IMR-90 (cell line): ENCODE measurements at regions not wholly inside any gene's neighbourhood (a gene's known extent, or its start where the extent isn't known, plus 50 kb on each side); places are given as distances from the start of the nearest gene placed in this dataset.

Experiments used
- ATAC-seq: fragments of 200-7000 bp; cut with Tn5 transposase; 2 replicates; pipeline ENCODE4 v1.9.1; 2020; ENCODE audit warnings: low read depth, mild to moderate bottlenecking, moderate library complexity
- BruUV-seq: library from RNA; stranded (reverse); fragments of 400-500 nt; replicated peaks from 2 replicates; lab custom pipeline; 2021; lab: Mats Ljungman, UMichigan
- CTCF ChIA-PET: fragments of 300-600 bp; formaldehyde crosslinking; extraction: SDS; loops from one replicate; lab custom pipeline; 2021; ENCODE audit warnings: antibody characterized with exemption; lab: Yijun Ruan, JAX
- POLR2A ChIA-PET: fragments of 300-600 bp; sonication (Branson Sonifier 250); formaldehyde crosslinking; loops from one replicate; lab custom pipeline; 2022; ENCODE audit warnings: antibody characterized with exemption; ENCODE audit not compliant: unreplicated experiment; lab: Charles Lee
- DNase-seq: peaks from one replicate; pipeline ENCODE4 v3.0.0; 2013
- H2AFZ ChIP-seq: replicated peaks from 2 replicates; pipeline ENCODE3; 2013; ENCODE audit warnings: low read length, mild to moderate bottlenecking; ENCODE audit not compliant: poor library complexity
- H2AK5ac ChIP-seq: 2 replicates; pipeline ENCODE4 v1.6.1; 2013; ENCODE audit warnings: low read depth, low read length, inconsistent platforms
- H2AK9ac ChIP-seq: replicated peaks from 2 replicates; pipeline ENCODE3; 2013; ENCODE audit warnings: mild to moderate bottlenecking, low read depth, low read length, moderate library complexity; ENCODE audit not compliant: poor library complexity
- H2BK120ac ChIP-seq: 2 replicates; pipeline ENCODE4 v1.6.1; 2013; ENCODE audit warnings: low read depth, low read length, inconsistent platforms
- H2BK15ac ChIP-seq: 3 replicates; pipeline ENCODE4 v1.6.1; 2013; ENCODE audit warnings: low read depth, low read length, inconsistent platforms
- H2BK20ac ChIP-seq: 2 replicates; pipeline ENCODE4 v1.6.1; 2013; ENCODE audit warnings: low read depth, mild to moderate bottlenecking, inconsistent platforms, low read length, moderate library complexity
- H2BK5ac ChIP-seq: 2 replicates; pipeline ENCODE4 v1.6.1; 2013; ENCODE audit warnings: mild to moderate bottlenecking, low read depth, low read length, inconsistent platforms; ENCODE audit not compliant: poor library complexity, severe bottlenecking
- H3K14ac ChIP-seq: replicated peaks from 2 replicates; pipeline ENCODE4 v1.6.1; 2013; ENCODE audit warnings: low read depth, low read length, inconsistent platforms
- H3K18ac ChIP-seq: 2 replicates; pipeline ENCODE4 v1.6.1; 2013; ENCODE audit warnings: low read depth, low read length, control low read depth
- H3K23ac ChIP-seq: 2 replicates; pipeline ENCODE4 v1.6.1; 2013; ENCODE audit warnings: low read depth, low read length, inconsistent platforms
- H3K27ac ChIP-seq: 2 replicates; pipeline ENCODE4 v1.5.1; 2013; ENCODE audit warnings: mild to moderate bottlenecking, control low read depth, low read length; ENCODE audit not compliant: insufficient read depth
- H3K27me3 ChIP-seq: 2 replicates; pipeline ENCODE4 v1.6.1; 2013; ENCODE audit warnings: low read length; ENCODE audit not compliant: control insufficient read depth, insufficient read depth
- H3K36me3 ChIP-seq: 2 replicates; pipeline ENCODE4 v1.6.1; 2013; ENCODE audit warnings: low read length, mixed read lengths; ENCODE audit not compliant: control insufficient read depth, insufficient read depth
- H3K4ac ChIP-seq: 2 replicates; pipeline ENCODE4 v1.6.1; 2013; ENCODE audit warnings: low read depth, low read length, inconsistent platforms
- H3K4me1 ChIP-seq: 2 replicates; pipeline ENCODE4 v1.6.1; 2013; ENCODE audit warnings: low read length, mixed read lengths; ENCODE audit not compliant: control insufficient read depth, insufficient read depth
- H3K4me2 ChIP-seq: 2 replicates; pipeline ENCODE4 v1.6.1; 2013; ENCODE audit warnings: low read depth, mild to moderate bottlenecking, control low read depth, low read length, moderate library complexity
- H3K4me3 ChIP-seq: 2 replicates; pipeline ENCODE4 v1.5.1; 2013; ENCODE audit warnings: low read depth, mild to moderate bottlenecking, control low read depth, low read length, moderate library complexity; ENCODE audit not compliant: insufficient read depth
- H3K56ac ChIP-seq: 2 replicates; pipeline ENCODE4 v1.6.1; 2013; ENCODE audit warnings: low read length, inconsistent platforms; ENCODE audit not compliant: insufficient read depth; ENCODE audit errors: extremely low read depth
- H3K79me1 ChIP-seq, 2 experiments: 2 replicates each; pipeline ENCODE4 v1.6.1; 2013; ENCODE audit warnings: low read length in 2 of 2, inconsistent platforms in 1 of 2, low read depth in 1 of 2
- H3K9ac ChIP-seq: 2 replicates; pipeline ENCODE4 v1.6.1; 2013; ENCODE audit warnings: low read depth, low read length, control low read depth
- H3K9me1 ChIP-seq: 2 replicates; pipeline ENCODE4 v1.6.1; 2013; ENCODE audit warnings: low read length, inconsistent platforms; ENCODE audit not compliant: insufficient read depth
- H3K9me3 ChIP-seq: 2 replicates; pipeline ENCODE4 v1.6.1; 2013; ENCODE audit warnings: low read length; ENCODE audit not compliant: control insufficient read depth, insufficient read depth
- H4K20me1 ChIP-seq: 2 replicates; pipeline ENCODE4 v1.6.1; 2013; ENCODE audit warnings: low read length, inconsistent platforms; ENCODE audit not compliant: insufficient read depth
- H4K5ac ChIP-seq: 2 replicates; pipeline ENCODE4 v1.6.1; 2013; ENCODE audit warnings: mild to moderate bottlenecking, low read depth, low read length, control low read depth
- H4K8ac ChIP-seq, 2 experiments: 2 replicates each; pipeline ENCODE4 v1.6.1; 2013; ENCODE audit warnings: low read depth in 2 of 2, low read length in 2 of 2, control low read depth in 1 of 2, inconsistent platforms in 1 of 2
- H4K91ac ChIP-seq: 2 replicates; pipeline ENCODE4 v1.6.1; 2013; ENCODE audit warnings: low read depth, low read length, inconsistent platforms; ENCODE audit not compliant: insufficient read depth
- CHD1 ChIP-seq: IDR thresholded peaks from 2 replicates; pipeline ENCODE4 v1.6.1; 2012; ENCODE audit warnings: low read depth, low read length, improper control_type of control experiment
- ELK1 ChIP-seq: fragments of 150-350 bp; IDR thresholded peaks from 2 replicates; pipeline ENCODE4 v1.6.1; 2016; ENCODE audit warnings: low read depth, mild to moderate bottlenecking, low read length, moderate library complexity, borderline replicate concordance
- MAFK ChIP-seq: IDR thresholded peaks from 2 replicates; pipeline ENCODE4 v1.6.1; 2012; ENCODE audit warnings: low read depth, low read length, improper control_type of control experiment
- NFE2L2 ChIP-seq: fragments of 150-350 bp; IDR thresholded peaks from 2 replicates; pipeline ENCODE4 v1.6.1; 2016; ENCODE audit warnings: low read depth, mild to moderate bottlenecking, low read length
- POLR2A ChIP-seq: IDR thresholded peaks from 2 replicates; pipeline ENCODE4 v1.6.1; 2012; ENCODE audit warnings: mild to moderate bottlenecking, low read depth, low read length
- RAD21 ChIP-seq: IDR thresholded peaks from 2 replicates; pipeline ENCODE4 v1.6.1; 2012; ENCODE audit warnings: low read length, improper control_type of control experiment
- RCOR1 ChIP-seq: IDR thresholded peaks from 2 replicates; pipeline ENCODE4 v1.6.1; 2012; ENCODE audit warnings: mild to moderate bottlenecking, low read length, improper control_type of control experiment; ENCODE audit not compliant: insufficient replicate concordance
- RFX5 ChIP-seq: IDR thresholded peaks from 2 replicates; pipeline ENCODE4 v1.8.0; 2012; ENCODE audit warnings: low read depth, mild to moderate bottlenecking, low read length, moderate library complexity
- SMC3 ChIP-seq: fragments of 150-350 bp; IDR thresholded peaks from 2 replicates; pipeline ENCODE4 v1.6.1; 2016; ENCODE audit warnings: low read depth, mild to moderate bottlenecking, antibody characterized with exemption, low read length, moderate library complexity
- dilution Hi-C: fragments of 300-500 bp; cut with HindIII; formaldehyde crosslinking; loops from one replicate; pipeline ENCODE4 v1.14.3; 2018; ENCODE audit warnings: low sequenced_read_pairs; ENCODE audit not compliant: unreplicated experiment
- in situ Hi-C: fragments of 300-500 bp; cut with MboI; formaldehyde crosslinking; loops from 3 replicates; pipeline ENCODE4 v1.14.3; 2019; ENCODE audit warnings: low sequenced_read_pairs, inconsistent platforms, mixed read lengths
- intact Hi-C: fragments of 100-400 bp; cut with micrococcal nuclease; formaldehyde crosslinking; loops from 2 replicates; pipeline ENCODE4 v1.10.0; 2022

- Histone ChIP-seq H3K27me3 (no peaks in the 10 kb centered on the region), H3K23ac (no peak overlapping the region), H3K27ac (no peak overlapping the region), H3K4me2 (no peak overlapping the region), H3K4ac (no peak overlapping the region), H2AK9ac (no peak overlapping the region), H2BK15ac (no peak overlapping the region), H2BK20ac (no peak overlapping the region), H3K9me3 (0 out of 2 replicates have a peak, but pooled peaks cover under 1% of the 10 kb centered on the region), H2AFZ (no peak overlapping the region), H4K8ac (no peak overlapping the region), H3K14ac (no peak overlapping the region), H3K56ac (no peak overlapping the region), H2AK5ac (no peak overlapping the region), H2BK5ac (no peak overlapping the region), H2BK120ac (no peak overlapping the region), H3K9me1 (no peaks in the 10 kb centered on the region), H3K36me3 (no peaks in the 10 kb centered on the region), H3K18ac (no peak overlapping the region), H4K20me1 (no peaks in the 10 kb centered on the region), H4K91ac (no peak overlapping the region), H3K4me3 (no peak overlapping the region), H3K79me1 (no peaks in the 10 kb centered on the region), H4K5ac (no peak overlapping the region), H3K9ac (no peak overlapping the region), H3K4me1 (no peaks in the 10 kb centered on the region)
- BruUV-seq, result no TSS peak
- TF ChIP-seq NFE2L2 (no peak), RFX5 (no peak), RAD21 (no peak), SMC3 (no peak), RCOR1 (no peak), POLR2A (no peak), ELK1 (no peak), MAFK (no peak), CHD1 (no peak)
- in situ Hi-C loops (no loop called here), intact Hi-C loops (no loop called here), dilution Hi-C loops (no loop called here)
- no peak for ATAC-seq
- DNase-seq, result no peak
- ChIA-PET CTCF (no interaction called here), POLR2A (no interaction called here)
These were observed 1417.5 kb upstream of the SEL1L start for GRCh38 chr14:82951171-82951570.
